H9 (cell line): ENCODE measurements at regions not wholly inside any gene's neighbourhood (a gene's known extent, or its start where the extent isn't known, plus 50 kb on each side); places are given as distances from the start of the nearest gene placed in this dataset.

Source experiments
- DNase-seq: peaks from one replicate; pipeline ENCODE4 v3.0.0-alpha.2; 2017
- H2AFZ ChIP-seq: one replicate; pipeline ENCODE4 v1.6.1; 2013; ENCODE audit warnings: mild to moderate bottlenecking, low read length, control low read depth, moderate library complexity
- H2AK5ac ChIP-seq: 2 replicates; pipeline ENCODE4 v1.6.1; 2013; ENCODE audit warnings: low read length, control low read depth, mixed read lengths; ENCODE audit not compliant: insufficient read length
- H2BK120ac ChIP-seq: one replicate; pipeline ENCODE4 v1.6.1; 2013; ENCODE audit warnings: low read depth, mild to moderate bottlenecking, low read length, control low read depth, inconsistent platforms; ENCODE audit not compliant: poor library complexity, severe bottlenecking
- H2BK12ac ChIP-seq: 2 replicates; pipeline ENCODE4 v1.6.1; 2013; ENCODE audit warnings: low read length, control low read depth, mixed read lengths, low read depth; ENCODE audit not compliant: insufficient read length
- H2BK15ac ChIP-seq: 2 replicates; pipeline ENCODE4 v1.6.1; 2013; ENCODE audit warnings: low read depth, low read length, control low read depth
- H2BK20ac ChIP-seq: one replicate; pipeline ENCODE4 v1.6.1; 2013; ENCODE audit warnings: low read depth, mild to moderate bottlenecking, low read length, control low read depth, inconsistent platforms; ENCODE audit not compliant: poor library complexity, severe bottlenecking
- H2BK5ac ChIP-seq: 2 replicates; pipeline ENCODE4 v1.6.1; 2013; ENCODE audit warnings: low read length, control low read depth, mixed read lengths; ENCODE audit not compliant: insufficient read length
- H3K14ac ChIP-seq: 2 replicates; pipeline ENCODE4 v1.6.1; 2013; ENCODE audit warnings: low read length, control low read depth; ENCODE audit not compliant: insufficient read depth
- H3K18ac ChIP-seq: 2 replicates; pipeline ENCODE4 v1.6.1; 2013; ENCODE audit warnings: low read depth, mild to moderate bottlenecking, mixed read lengths, low read length, control low read depth; ENCODE audit not compliant: insufficient read length
- H3K23ac ChIP-seq: 2 replicates; pipeline ENCODE4 v1.6.1; 2013; ENCODE audit warnings: low read length, control low read depth, mixed read lengths, low read depth; ENCODE audit not compliant: insufficient read length
- H3K23me2 ChIP-seq: 2 replicates; pipeline ENCODE4 v1.6.1; 2013; ENCODE audit warnings: low read depth, mild to moderate bottlenecking, mixed read lengths, low read length, control low read depth; ENCODE audit not compliant: insufficient read length, poor library complexity, severe bottlenecking
- H3K27ac ChIP-seq: 2 replicates; pipeline ENCODE4 v1.5.1; 2013; ENCODE audit warnings: low read length, control low read depth, mixed read lengths, low read depth; ENCODE audit not compliant: insufficient read length
- H3K27me3 ChIP-seq: 2 replicates; pipeline ENCODE4 v1.6.1; 2013; ENCODE audit warnings: low read length, control low read depth, inconsistent platforms; ENCODE audit not compliant: insufficient read depth
- H3K4ac ChIP-seq: 2 replicates; pipeline ENCODE4 v1.6.1; 2013; ENCODE audit warnings: low read depth, mild to moderate bottlenecking, control low read depth, inconsistent platforms, low read length, moderate library complexity
- H3K4me1 ChIP-seq: 2 replicates; pipeline ENCODE4 v1.6.1; 2013; ENCODE audit warnings: low read length, control low read depth, inconsistent platforms; ENCODE audit not compliant: insufficient read depth
- H3K4me2 ChIP-seq: 2 replicates; pipeline ENCODE4 v1.6.1; 2013; ENCODE audit warnings: low read length, control low read depth, mixed read lengths; ENCODE audit not compliant: insufficient read length, insufficient read depth
- H3K56ac ChIP-seq: 2 replicates; pipeline ENCODE4 v1.6.1; 2013; ENCODE audit warnings: low read depth, mild to moderate bottlenecking, mixed read lengths, low read length, control low read depth; ENCODE audit not compliant: insufficient read length
- H3K79me1 ChIP-seq: 2 replicates; pipeline ENCODE4 v1.6.1; 2013; ENCODE audit warnings: low read depth, mild to moderate bottlenecking, moderate library complexity, low read length, control low read depth, inconsistent platforms; ENCODE audit not compliant: insufficient read depth, poor library complexity, severe bottlenecking
- H3K79me2 ChIP-seq: 2 replicates; pipeline ENCODE4 v1.6.1; 2013; ENCODE audit warnings: low read length, control low read depth, inconsistent platforms; ENCODE audit not compliant: insufficient read depth
- H3K9ac ChIP-seq: 2 replicates; pipeline ENCODE4 v1.6.1; 2013; ENCODE audit warnings: low read length, control low read depth, mixed read lengths; ENCODE audit not compliant: insufficient read length; ENCODE audit errors: extremely low read depth
- H3K9me3 ChIP-seq: one replicate; pipeline ENCODE4 v1.6.1; 2013; ENCODE audit warnings: low read depth, low read length, inconsistent platforms; ENCODE audit not compliant: control insufficient read depth
- H3T11ph ChIP-seq: one replicate; pipeline ENCODE4 v1.6.1; 2013; ENCODE audit warnings: mild to moderate bottlenecking, low read length, control low read depth, inconsistent platforms
- H4K20me1 ChIP-seq: one replicate; pipeline ENCODE4 v1.6.1; 2013; ENCODE audit not compliant: control insufficient read depth, insufficient read length, insufficient read depth
- H4K5ac ChIP-seq: 2 replicates; pipeline ENCODE4 v1.6.1; 2013; ENCODE audit warnings: low read depth, mild to moderate bottlenecking, mixed read lengths, low read length, control low read depth; ENCODE audit not compliant: insufficient read length
- H4K8ac ChIP-seq: replicated peaks from 2 replicates; pipeline ENCODE4 v1.6.1; 2013; ENCODE audit warnings: low read length, control low read depth, mixed read lengths, low read depth; ENCODE audit not compliant: insufficient read length
- H4K91ac ChIP-seq: 2 replicates; pipeline ENCODE4 v1.6.1; 2013; ENCODE audit warnings: low read depth, mild to moderate bottlenecking, moderate library complexity, mixed read lengths, low read length, control low read depth; ENCODE audit not compliant: insufficient read length
- H3K27ac Mint-ChIP-seq, 3 experiments: 2 replicates in 2 of 3; 3 replicates in 1 of 3; pipeline ENCODE4 v1.8.0; 2020 to 2021; ENCODE audit warnings: mixed read lengths in 3 of 3, mild to moderate bottlenecking in 1 of 3, moderate library complexity in 1 of 3
- H3K27me3 Mint-ChIP-seq: 2 replicates; pipeline ENCODE4 v1.8.0; 2021; ENCODE audit warnings: low read depth, mild to moderate bottlenecking, moderate library complexity, mixed read lengths
- H3K36me3 Mint-ChIP-seq, 3 experiments: 2 replicates in 2 of 3; 3 replicates in 1 of 3; pipeline ENCODE4 v1.8.0; 2020 to 2021; ENCODE audit warnings: low read depth in 3 of 3, mixed read lengths in 3 of 3; ENCODE audit not compliant: insufficient read depth in 1 of 3
- H3K4me1 Mint-ChIP-seq, 2 experiments: 2 replicates each; pipeline ENCODE4 v1.8.0; 2020; ENCODE audit warnings: mixed read lengths in 2 of 2
- H3K4me3 Mint-ChIP-seq, 2 experiments: 2 replicates in 1 of 2; 3 replicates in 1 of 2; pipeline ENCODE4 v1.8.0; 2020 to 2021; ENCODE audit warnings: mild to moderate bottlenecking in 2 of 2, mixed read lengths in 2 of 2, moderate library complexity in 1 of 2
- H3K9me3 Mint-ChIP-seq, 2 experiments: 2 replicates in 1 of 2; 3 replicates in 1 of 2; pipeline ENCODE4 v1.8.0; 2020; ENCODE audit warnings: mild to moderate bottlenecking in 2 of 2, mixed read lengths in 2 of 2, moderate library complexity in 1 of 2
- WGBS: extraction: QIAGEN DNeasy Blood & Tissue Kit; methylation state at CpG from one replicate; pipeline ENCODE4 v1.1.7; 2013; ENCODE audit warnings: missing lambda C conversion rate, low lambda C conversion rate, mixed read lengths; ENCODE audit not compliant: insufficient read length; ENCODE audit errors: extremely low coverage; 5-methylcytosine and 5-hydroxymethylcytosine counted together
- TF ChIP-seq, protein P1 (sequence below): fragments of 200-600 bp; sonication (generic); conservative IDR thresholded peaks from 3 replicates; pipeline ENCODE4 v1.8.0; 2021; ENCODE audit warnings: antibody characterized with exemption, mild to moderate bottlenecking

DNA sequence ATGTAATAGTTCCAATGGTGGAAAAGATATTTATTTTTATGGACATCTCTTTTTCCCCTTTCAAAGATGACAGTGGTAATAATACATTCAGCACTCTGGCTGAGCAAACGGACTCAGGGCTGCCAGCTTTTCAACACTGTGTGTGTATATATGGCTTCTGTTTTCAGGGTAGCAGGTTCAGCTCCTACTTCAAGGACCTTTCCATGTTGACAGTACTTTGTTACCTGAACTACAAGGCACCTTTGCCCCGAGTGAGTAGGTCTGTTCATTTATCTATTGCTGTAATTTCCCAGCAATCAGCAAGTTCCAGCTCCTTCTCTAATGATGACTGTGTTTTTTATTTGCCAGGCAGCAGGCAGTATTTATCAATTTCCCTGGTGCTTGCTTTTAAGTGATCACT, 387.4 kb upstream of the KIF2A start:
- Histone ChIP-seq H3K23me2 (no peaks in the 10 kb centered on the region), H4K8ac (no peak overlapping the region), H3K27ac (no peak overlapping the region), H3K4me2 (no peak overlapping the region), H2BK15ac (no peak overlapping the region), H2BK12ac (peak overlapping the region; percentile 57), H3K18ac (no peak overlapping the region), H4K20me1 (no peaks in the 10 kb centered on the region), H3K9ac (no peak overlapping the region), H2AFZ (no peak overlapping the region), H3K4me1 (no peaks in the 10 kb centered on the region), H4K91ac (no peak overlapping the region), H2BK5ac (no peak overlapping the region), H3K79me1 (no peaks in the 10 kb centered on the region), H3K23ac (no peak overlapping the region), H2BK20ac (no peak overlapping the region), H3K9me3 (no peaks in the 10 kb centered on the region), H3T11ph (no peak overlapping the region), H3K4ac (no peak overlapping the region), H2AK5ac (no peak overlapping the region), H3K79me2 (no peaks in the 10 kb centered on the region), H3K27me3 (no peaks in the 10 kb centered on the region; the same call in 1 of the 2 replicates), H4K5ac (no peak overlapping the region), H3K56ac (no peak overlapping the region), H2BK120ac (no peak overlapping the region), H3K14ac (no peak overlapping the region)
- Mint-ChIP-seq H3K27me3 (no peaks in the 10 kb centered on the region), H3K4me3 (no peak overlapping the region), H3K27ac (no peak overlapping the region), H3K9me3 (peaks cover 1 to 3% of the 10 kb centered on the region in 2 experiments; a peak in 2 of 5 replicates), H3K36me3 (no peaks in the 10 kb centered on the region; a peak in 1 of 7 replicates), H3K4me1 (peaks cover 5 to 7% of the 10 kb centered on the region in 2 experiments)
- TF ChIP-seq, protein P1, sequence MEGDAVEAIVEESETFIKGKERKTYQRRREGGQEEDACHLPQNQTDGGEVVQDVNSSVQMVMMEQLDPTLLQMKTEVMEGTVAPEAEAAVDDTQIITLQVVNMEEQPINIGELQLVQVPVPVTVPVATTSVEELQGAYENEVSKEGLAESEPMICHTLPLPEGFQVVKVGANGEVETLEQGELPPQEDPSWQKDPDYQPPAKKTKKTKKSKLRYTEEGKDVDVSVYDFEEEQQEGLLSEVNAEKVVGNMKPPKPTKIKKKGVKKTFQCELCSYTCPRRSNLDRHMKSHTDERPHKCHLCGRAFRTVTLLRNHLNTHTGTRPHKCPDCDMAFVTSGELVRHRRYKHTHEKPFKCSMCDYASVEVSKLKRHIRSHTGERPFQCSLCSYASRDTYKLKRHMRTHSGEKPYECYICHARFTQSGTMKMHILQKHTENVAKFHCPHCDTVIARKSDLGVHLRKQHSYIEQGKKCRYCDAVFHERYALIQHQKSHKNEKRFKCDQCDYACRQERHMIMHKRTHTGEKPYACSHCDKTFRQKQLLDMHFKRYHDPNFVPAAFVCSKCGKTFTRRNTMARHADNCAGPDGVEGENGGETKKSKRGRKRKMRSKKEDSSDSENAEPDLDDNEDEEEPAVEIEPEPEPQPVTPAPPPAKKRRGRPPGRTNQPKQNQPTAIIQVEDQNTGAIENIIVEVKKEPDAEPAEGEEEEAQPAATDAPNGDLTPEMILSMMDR, result no peak
- no peak for DNase-seq
- no CpG with 5 or more reads among the region's 2 CpGs for WGBS
